GM04504 (cell line): ENCODE measurements at regions not wholly inside any gene's neighbourhood (a gene's known extent, or its start where the extent isn't known, plus 50 kb on each side); places are given as distances from the start of the nearest gene placed in this dataset.
"Not testable (repeated sequence)": the region's sequence is repeated elsewhere in the genome, so short reads cannot be mapped to it uniquely, and the experiment has no call there.

Experiments
- DNase-seq: peaks from one replicate; pipeline ENCODE4 v3.0.0-alpha.2; 2012; ENCODE audit warnings: low read depth

- peak; percentile 85 for DNase-seq
These were observed 346.9 kb upstream of the PSMD7 start for GRCh38 chr16:73949574-73950320.

GRCh38 chr16:73945631-73946030 lies 351.0 kb upstream of the PSMD7 start:
- no peak for DNase-seq

- not testable (repeated sequence) for DNase-seq
These were observed 353.4 kb upstream of the PSMD7 start for GRCh38 chr16:73943184-73943583.

DNA sequence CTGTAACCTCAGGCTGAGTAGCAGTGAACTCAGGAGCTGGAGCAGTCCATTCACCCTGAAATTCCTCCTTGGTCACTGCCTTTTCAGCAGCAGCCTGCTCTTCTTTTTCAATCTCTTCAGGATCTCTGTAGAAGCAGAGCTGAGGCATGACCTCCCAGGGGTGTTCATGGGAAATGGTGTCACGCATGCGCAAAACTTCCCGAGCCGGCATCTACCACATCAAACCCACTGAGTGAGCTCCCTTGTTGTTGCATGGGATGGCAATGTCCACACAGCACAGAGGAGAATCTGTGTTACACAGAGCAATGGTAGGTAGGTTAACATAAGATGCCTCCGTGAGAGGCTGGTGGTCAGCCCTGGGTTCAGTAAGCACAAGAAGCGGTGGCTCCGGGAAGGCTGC lies 355.8 kb upstream of the PSMD7 start:
- DNase-seq, result not testable (repeated sequence)

GRCh38 chr16:73923951-73924350 lies 372.7 kb upstream of the PSMD7 start:
- DNase-seq, result no peak

DNA sequence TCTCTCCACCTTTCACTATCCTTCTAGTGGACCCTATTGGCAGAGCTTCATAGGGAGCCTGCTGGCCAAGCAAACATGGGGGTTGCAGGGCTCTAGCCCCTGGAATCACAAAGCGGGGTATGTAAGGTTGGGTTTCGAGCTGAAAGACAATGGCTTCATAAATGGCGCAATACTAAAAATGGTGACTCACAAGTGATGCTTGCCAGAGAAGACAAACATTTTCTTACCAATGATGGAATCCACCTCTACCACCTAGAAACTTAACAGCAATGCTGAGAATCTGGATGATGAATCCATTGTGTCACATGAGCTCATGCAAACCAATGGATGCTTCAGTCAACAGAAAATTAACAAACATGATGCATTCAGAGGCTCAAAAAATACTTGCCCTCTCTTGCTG lies 375.3 kb upstream of the PSMD7 start:
- DNase-seq, result no peak

DNA sequence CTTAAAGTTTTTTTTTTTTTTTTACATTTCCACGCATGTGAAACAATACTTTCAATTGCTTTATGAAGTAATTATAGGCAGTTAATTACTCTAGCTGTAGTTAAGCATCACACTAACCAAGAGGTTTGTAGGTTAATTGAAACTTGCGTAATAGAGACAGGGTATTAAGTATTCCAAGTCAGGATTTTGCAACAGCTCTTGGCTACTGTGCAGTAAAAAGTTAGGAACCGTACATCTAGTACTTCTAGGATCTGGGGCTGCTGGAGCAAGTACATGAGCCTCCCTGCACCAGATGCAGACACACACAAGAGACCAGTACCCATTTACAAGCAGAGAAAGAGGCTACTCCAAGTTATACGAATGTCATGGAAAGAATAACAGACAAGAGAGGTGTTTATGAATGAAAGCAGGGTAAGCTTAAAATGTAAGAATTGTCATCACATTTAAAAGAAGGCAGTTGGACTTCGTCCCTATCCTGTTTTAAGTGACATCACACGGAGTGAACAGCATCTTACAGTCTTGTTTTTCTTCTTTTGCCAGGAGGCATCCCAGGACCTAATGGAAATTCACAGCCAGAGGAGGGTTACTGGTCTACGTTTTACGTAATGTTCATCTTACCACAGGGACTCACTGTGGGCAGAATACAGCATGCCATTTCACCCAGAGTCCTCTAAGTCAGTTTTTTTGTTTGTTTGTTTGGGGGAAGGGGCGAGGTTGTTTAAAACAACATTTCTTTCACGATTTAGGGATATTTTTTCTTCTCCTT lies 379.6 kb upstream of the PSMD7 start:
- no peak for DNase-seq

- no peak for DNase-seq
These were observed 380.7 kb upstream of the PSMD7 start for GRCh38 chr16:73915935-73916334.

GRCh38 chr16:73915140-73915539 lies 381.5 kb upstream of the PSMD7 start:
- no peak for DNase-seq

GRCh38 chr16:73912850-73913249 lies 383.8 kb upstream of the PSMD7 start:
- no peak for DNase-seq

DNA sequence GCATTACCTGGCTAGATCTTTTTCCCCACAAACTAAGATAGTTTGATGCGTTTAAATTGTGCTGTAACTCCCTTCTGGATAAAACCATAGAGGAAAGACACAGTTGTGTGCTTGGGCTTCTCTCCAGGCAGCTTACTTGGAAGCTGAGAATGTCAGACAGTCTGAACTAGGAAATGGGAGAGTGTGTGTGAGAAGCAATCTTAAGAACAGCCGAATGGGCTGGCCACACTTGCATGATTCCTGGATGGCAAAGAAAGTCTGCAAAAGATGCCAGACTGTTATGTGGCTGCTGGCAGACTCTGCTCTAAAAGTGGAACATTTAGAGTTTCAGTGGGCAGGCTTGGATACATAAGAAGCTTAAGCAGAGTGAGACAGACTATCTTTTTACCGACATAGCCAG lies 384.3 kb upstream of the PSMD7 start:
- no peak for DNase-seq

DNA sequence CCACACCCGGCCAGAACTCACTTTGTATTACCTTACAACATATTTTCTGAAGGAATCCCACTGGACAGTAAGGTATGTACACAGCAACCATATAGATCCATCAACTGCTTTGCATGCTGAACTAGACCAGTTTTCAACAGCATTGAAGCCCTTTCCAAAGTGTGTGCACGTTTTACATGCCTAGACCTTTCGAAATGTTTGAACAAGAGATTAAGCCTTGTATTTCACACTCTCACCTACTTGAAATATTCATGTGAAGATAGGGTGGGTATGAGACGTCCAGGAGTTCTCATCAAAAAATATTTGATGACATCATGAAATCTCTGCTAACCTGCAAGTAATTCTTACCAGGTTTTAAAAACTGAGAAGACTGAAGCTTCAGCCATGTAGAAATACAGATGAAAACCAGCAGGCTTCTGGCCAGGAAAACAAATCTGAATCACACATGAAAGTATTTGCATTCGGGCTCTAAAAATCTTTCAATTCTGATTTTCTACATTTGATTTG lies 387.0 kb upstream of the PSMD7 start:
- DNase-seq, result no peak

- DNase-seq, result no peak
These were observed 405.5 kb upstream of the PSMD7 start for GRCh38 chr16:73891129-73891542.

DNA sequence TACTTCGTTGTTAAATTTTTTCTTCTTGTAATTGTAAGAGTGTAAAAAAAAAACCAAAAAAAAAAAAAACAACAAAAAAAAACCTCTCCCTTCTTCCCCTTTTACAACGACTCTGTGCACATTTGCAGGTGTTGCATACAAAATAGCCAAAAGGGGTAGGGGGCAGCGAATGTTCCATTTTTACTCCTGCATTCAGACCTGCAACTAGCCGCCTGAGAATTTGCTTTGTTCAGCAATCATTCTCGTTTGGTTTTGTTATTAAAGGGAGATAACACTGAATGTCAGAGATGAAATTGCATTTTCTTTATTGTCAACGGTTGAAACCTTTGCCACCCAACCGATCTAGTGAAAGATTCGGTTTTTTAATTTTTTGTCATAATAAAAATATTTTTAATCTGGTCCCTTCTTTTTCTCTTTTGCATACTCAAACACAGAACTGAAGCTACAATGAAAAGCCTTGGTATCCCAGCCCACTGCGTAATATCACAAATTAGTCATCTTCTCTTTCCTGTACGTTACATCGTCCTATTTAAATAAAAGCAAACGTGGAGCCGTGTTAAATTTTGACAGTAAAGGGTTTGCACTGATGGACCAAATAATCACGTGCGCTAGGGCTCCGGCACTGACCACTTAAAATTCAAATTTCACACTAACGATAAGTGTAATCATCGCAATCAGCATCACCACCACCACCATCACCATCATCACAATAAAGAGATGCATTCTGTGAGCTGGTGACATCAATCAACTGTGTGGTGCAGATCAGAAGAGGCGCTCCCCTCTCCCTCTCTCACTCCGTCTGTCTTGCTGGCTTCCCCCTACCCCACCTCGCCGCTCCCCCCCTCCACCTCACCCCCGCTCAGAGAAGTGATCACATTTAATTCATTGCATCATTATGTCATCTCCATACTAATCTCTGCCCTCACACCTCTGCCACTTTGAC lies 406.2 kb upstream of the PSMD7 start:
- no peak for DNase-seq

DNA sequence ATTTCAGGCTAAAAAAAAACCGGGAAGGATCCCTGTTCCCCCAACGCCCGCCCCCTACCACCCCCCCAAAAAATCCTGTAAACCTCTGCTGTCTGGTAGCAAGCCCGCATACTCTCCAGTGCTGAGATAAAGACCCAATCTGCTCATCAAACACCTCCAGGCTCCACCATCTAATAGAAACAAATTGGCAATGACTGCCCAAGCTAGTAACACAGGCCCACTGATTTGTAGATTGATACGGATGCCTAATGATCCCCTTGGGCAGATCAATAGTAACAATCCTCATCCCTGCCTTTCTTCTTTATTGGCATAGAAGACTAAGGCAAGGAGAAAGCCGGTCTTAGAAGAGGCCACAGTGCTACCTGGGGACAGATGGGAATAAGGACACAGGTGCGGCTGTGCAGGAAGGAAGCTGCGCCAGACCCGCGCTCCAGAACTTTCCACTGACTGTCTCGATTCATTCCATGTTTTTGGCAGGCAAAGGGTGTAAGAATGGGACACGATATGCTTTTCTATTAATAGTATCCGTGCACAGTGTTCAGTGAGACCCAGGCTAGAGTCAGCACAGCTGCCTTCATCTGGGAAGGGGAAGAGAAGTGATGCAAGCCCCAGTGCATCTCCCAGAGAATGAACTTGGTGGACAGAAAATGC lies 407.6 kb upstream of the PSMD7 start:
- no peak for DNase-seq

- no peak for DNase-seq
These were observed 408.7 kb upstream of the PSMD7 start for GRCh38 chr16:73887911-73888310.

GRCh38 chr16:73886426-73886825 lies 410.2 kb upstream of the PSMD7 start:
- no peak for DNase-seq

DNA sequence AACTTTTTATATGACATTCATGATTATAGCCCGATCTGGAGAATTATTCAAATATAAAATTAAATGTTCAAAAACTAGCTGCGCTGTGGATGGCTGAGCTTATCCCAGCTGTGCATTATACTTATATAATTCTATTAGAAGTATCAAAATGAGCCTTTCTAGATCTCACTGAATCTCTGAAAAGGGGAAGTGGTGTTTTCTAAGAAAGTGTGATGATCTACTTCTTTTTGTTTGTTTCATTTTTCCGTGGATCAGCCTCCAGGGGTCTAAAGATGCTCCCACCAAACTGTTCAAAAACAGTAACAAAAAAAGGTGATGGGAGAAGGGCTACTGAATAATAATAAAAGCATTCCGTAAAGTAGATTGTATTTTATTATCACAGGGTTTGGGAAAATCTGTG lies 411.3 kb upstream of the PSMD7 start:
- DNase-seq, result no peak

DNA sequence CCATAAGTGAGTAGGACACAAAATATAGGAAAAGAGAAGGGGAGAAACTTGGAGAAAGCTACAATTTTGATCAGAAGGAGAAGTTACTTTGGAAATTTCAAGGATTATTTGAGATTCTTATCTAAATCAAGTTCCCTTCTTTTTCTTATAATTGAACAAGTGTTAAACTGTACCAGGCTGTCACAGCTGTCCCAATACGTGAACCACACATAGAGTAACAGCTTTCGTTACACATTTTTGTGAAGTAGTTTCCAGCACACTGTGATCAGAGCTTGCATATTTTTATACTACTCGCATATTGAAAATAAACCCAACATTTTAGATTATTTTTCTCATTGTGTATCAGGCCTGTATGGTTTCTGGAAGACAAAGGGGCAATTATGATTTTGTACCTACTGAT lies 412.8 kb upstream of the PSMD7 start:
- no peak for DNase-seq

DNA sequence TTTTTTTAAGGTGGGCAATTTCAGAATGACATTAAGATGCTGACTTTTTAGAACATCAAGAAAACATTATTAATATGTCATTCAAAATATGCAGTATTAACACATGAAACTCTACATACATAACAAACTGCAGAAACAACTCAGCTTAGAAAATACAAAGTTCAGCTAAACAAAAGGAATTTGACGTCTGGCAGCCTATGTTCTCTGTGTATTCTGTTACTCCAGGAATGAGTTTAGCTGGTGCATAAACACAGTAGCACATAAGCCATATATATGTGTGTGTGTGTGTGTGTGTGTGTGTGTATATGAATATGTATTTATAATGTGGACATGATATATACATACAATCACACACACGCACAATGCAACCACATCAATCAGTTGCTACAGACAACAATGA lies 413.5 kb upstream of the PSMD7 start:
- no peak for DNase-seq

- no peak for DNase-seq
These were observed 414.0 kb upstream of the PSMD7 start for GRCh38 chr16:73882651-73883050.

DNA sequence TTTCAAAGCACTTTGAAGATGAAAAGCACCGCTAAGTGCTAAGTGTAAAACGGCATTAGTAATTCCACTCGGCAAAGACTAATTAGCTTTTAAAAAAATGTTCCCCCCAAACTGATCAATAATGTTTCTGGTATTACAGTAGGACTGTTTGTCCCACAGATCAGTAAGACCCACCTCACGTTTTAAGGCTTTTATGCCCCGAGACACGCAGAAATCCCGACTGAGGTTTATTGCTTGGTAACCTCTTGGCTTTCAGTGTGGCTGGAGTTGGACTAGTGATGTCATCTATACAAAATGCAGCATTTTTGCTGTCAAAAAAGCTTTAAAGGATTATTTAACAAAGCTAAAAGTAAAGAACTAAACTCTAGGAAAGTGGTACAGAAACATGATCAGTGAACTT lies 414.6 kb upstream of the PSMD7 start:
- no peak for DNase-seq
